Activated T-helper 2 cell treated with anti-CD3 and anti-CD28 coated beads, Interferon-gamma antibody, Interleukin-2, Interleukin-4, amounts not matched to agents 10 μg/mL and 5 μg/mL and 100 μg/mL, durations not matched to agents 14 hours and 24 hours and 36 hours (primary cell): ENCODE measurements at regions not wholly inside any gene's neighbourhood (a gene's known extent, or its start where the extent isn't known, plus 50 kb on each side); places are given as distances from the start of the nearest gene placed in this dataset.

Experiments
- DNase-seq: peaks from one replicate; pipeline ENCODE4 v3.0.0; 2021; ENCODE audit warnings: low spot score
- H3K27ac Mint-ChIP-seq: one replicate; pipeline ENCODE4 v1.8.0; 2021; ENCODE audit warnings: mixed read lengths
- H3K27me3 Mint-ChIP-seq: one replicate; pipeline ENCODE4 v1.8.0; 2021; ENCODE audit warnings: low read depth, mixed read lengths
- H3K36me3 Mint-ChIP-seq: one replicate; pipeline ENCODE4 v1.8.0; 2021; ENCODE audit warnings: low read depth, mixed read lengths
- H3K4me1 Mint-ChIP-seq: one replicate; pipeline ENCODE4 v1.8.0; 2021; ENCODE audit warnings: low read depth, mixed read lengths
- H3K4me3 Mint-ChIP-seq: one replicate; pipeline ENCODE4 v1.8.0; 2021; ENCODE audit warnings: low read depth, mild to moderate bottlenecking, moderate library complexity, mixed read lengths
- H3K9me3 Mint-ChIP-seq: one replicate; pipeline ENCODE4 v1.8.0; 2021; ENCODE audit warnings: mixed read lengths
- intact Hi-C: fragments of 100-400 bp; cut with micrococcal nuclease; formaldehyde crosslinking; loops from one replicate; pipeline ENCODE4 v1.15.1; 2023

DNA sequence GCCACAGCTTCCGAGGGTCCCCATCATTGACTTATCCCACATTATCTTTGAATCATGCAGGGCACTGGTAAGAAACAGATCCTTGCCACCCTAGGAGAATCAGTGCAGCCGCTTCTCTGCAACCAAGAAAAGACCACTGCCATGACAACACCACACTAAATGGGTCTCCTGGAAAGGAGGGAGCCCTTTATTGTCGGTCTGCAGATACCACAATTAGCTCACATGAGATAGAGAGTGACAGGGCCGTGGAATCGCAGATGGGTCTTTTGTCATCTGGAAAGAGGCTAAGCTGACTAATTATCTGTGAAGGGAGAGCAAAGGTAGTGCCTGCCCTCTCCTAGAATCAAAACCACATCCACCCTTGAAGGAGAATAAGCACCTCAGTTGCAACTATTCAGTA lies 178.3 kb upstream of the MYO16 start:
- intact Hi-C loops: no loop called here
- Mint-ChIP-seq H3K4me3 (no peak overlapping the region), H3K27ac (no peak overlapping the region), H3K36me3 (no peaks in the 10 kb centered on the region), H3K9me3 (no peaks in the 10 kb centered on the region), H3K4me1 (no peaks in the 10 kb centered on the region), H3K27me3 (no peaks in the 10 kb centered on the region)
- no peak for DNase-seq

DNA sequence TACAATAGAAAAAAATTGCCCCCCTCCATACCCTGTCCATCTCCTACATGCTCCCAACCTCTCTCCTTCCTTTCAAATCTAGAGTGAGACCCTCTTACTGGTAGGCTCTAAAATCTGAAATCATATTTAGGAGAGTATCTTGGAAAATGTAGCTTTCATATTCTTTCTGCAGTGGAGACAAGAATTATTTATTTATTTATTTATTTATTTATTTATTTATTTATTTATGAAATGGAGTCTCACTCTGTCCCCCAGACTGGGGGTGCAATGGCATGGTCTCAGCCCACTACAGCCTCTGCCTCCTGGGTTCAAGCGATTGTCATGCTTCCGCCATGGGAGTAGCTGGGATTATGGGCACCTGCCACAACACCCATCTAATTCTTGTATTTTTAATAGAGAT lies 174.1 kb upstream of the MYO16 start:
- DNase-seq: no peak
- no peaks in the 10 kb centered on the region for H3K36me3 Mint-ChIP-seq
- no peaks in the 10 kb centered on the region for H3K4me1 Mint-ChIP-seq
- no peaks in the 10 kb centered on the region for H3K27me3 Mint-ChIP-seq
- H3K27ac Mint-ChIP-seq: no peak overlapping the region
- intact Hi-C loops: no loop called here
- H3K9me3 Mint-ChIP-seq: no peaks in the 10 kb centered on the region
- H3K4me3 Mint-ChIP-seq: no peak overlapping the region

DNA sequence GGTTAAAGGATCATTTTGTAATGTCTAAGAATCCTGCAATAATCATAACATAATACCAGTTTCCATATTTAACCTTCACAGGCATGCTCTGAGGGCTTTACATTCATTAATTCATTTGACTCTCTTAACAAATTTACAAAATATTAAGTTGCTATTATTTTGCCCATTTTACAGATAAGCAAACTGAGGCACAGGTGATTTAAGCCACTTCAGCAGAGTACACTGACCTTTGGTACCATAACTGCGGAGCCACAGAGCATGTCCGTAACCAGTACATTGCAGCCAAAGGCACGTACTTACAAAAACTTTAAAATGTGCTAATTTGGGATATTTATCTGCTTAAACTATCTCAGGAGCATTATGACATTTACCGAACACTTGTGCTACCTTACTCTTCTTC lies 169.4 kb upstream of the MYO16 start:
- Mint-ChIP-seq H3K27ac (no peak overlapping the region), H3K4me1 (no peaks in the 10 kb centered on the region), H3K27me3 (no peaks in the 10 kb centered on the region), H3K36me3 (no peaks in the 10 kb centered on the region), H3K9me3 (no peaks in the 10 kb centered on the region), H3K4me3 (no peak overlapping the region)
- DNase-seq: no peak
- intact Hi-C loops: no loop called here

DNA sequence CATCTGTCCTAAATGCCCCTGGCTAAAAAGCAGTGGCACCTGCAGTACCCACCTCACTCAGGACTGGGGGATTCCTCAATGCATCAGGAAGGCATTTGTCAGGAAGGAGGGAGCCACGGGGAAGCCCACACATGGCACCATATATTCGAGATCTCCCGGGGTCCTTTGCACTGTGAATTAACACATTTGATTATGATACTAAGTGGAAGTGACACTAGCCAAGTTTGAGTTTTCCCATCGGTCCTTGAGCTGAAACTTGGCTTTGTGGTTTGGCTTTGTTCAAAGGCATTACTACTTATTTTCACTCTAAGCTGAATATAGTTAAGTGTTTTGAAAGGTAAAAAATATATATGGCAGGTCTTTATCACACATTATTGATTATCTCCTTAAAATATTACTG lies 168.7 kb upstream of the MYO16 start:
- intact Hi-C loops: no loop called here
- Mint-ChIP-seq H3K36me3 (no peaks in the 10 kb centered on the region), H3K9me3 (no peaks in the 10 kb centered on the region), H3K27me3 (no peaks in the 10 kb centered on the region), H3K27ac (no peak overlapping the region), H3K4me1 (no peaks in the 10 kb centered on the region), H3K4me3 (no peak overlapping the region)
- no peak for DNase-seq

DNA sequence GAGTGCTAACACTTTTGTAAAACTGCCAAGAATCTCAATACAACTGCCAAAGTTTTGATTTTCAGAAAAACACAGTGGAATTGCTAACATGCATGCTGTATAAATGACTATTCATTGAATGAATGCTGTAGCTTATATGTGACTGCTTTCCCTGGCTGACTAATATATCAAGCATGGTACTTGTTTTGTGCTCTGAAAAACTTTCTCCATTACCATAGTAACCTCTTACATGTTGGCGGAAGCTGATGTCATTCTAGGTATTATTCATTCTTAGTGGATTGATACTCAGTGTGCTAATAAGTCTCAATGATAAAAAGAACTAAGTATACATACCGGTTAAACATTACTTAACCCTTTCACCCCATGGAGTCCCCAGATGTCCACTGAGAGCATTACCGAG lies 166.1 kb upstream of the MYO16 start:
- intact Hi-C loops: no loop called here
- Mint-ChIP-seq H3K36me3 (no peaks in the 10 kb centered on the region), H3K9me3 (no peaks in the 10 kb centered on the region)

DNA sequence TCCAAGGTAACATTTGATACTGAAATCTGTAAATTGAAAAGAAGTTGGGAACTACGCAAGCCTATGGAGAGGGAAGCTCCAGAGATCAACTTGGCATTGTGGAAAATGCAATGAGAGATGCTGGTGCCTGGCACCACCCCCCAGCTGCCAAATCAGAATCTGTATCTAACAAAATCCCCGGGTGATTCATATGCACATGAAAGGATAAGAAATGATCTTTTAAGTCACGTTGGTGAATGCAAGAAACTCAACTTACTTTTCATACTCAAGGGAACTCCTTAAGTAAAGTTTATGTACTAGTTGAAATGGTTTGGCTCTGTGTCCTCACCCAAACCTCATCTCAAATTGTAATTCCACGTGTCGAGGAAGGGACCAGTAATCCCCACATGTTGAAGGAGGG lies 158.5 kb upstream of the MYO16 start:
- H3K27me3 Mint-ChIP-seq: no peaks in the 10 kb centered on the region
- H3K27ac Mint-ChIP-seq: no peak overlapping the region
- no peak for DNase-seq
- H3K4me3 Mint-ChIP-seq: no peak overlapping the region
- no peaks in the 10 kb centered on the region for H3K36me3 Mint-ChIP-seq
- intact Hi-C loops: no loop called here
- no peaks in the 10 kb centered on the region for H3K9me3 Mint-ChIP-seq
- H3K4me1 Mint-ChIP-seq: no peaks in the 10 kb centered on the region

More for the DNA sequence above, 166.1 kb upstream of the MYO16 start:
- Mint-ChIP-seq H3K27ac (no peak overlapping the region), H3K4me3 (no peak overlapping the region), H3K4me1 (no peaks in the 10 kb centered on the region), H3K27me3 (no peaks in the 10 kb centered on the region)
- DNase-seq: no peak

DNA sequence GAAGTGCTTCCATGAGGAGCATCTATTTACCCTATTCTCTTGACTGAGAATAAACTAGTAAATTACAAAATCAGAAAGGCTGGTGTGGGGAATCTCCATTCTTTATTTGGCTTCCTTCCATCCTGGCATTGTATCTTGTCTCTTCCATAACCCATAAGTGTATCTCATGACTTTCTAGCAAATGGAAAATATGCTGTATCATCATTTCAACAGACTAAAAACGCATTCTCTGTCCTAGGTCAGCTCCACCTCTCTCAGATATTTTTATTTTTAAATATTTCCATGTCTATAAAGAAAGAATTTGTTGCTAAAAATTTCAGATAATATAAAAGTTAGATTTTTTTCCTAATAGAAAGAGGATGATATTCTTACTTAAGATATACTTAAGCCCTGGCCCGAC lies 154.2 kb upstream of the MYO16 start:
- Mint-ChIP-seq H3K27me3 (no peaks in the 10 kb centered on the region), H3K27ac (no peak overlapping the region), H3K4me1 (no peaks in the 10 kb centered on the region), H3K36me3 (no peaks in the 10 kb centered on the region), H3K4me3 (no peak overlapping the region), H3K9me3 (no peaks in the 10 kb centered on the region)
- intact Hi-C loops: no loop called here
- DNase-seq: no peak

DNA sequence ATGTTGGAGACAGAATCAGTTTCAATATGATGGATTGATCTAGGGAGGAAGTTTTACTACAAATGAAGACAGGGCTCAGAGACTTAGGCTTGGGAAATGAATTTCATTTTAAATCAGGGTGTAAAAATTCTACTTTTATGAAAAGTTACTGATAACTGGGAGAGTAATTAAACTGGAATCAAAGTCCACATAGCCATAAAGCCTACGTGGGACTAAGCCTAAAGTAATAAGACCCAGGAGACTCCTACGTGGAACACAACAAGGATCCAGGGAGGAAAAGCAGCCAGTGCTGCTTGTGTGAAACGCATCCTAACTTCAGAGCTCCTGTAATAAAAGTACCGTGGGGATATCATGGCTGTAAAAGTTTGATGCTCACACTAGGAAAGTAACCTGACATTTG lies 152.0 kb upstream of the MYO16 start:
- H3K27me3 Mint-ChIP-seq: no peaks in the 10 kb centered on the region
- intact Hi-C loops: no loop called here
- H3K9me3 Mint-ChIP-seq: no peaks in the 10 kb centered on the region
- DNase-seq: no peak
- H3K4me1 Mint-ChIP-seq: no peaks in the 10 kb centered on the region
- H3K4me3 Mint-ChIP-seq: no peak overlapping the region
- no peak overlapping the region for H3K27ac Mint-ChIP-seq
- H3K36me3 Mint-ChIP-seq: no peaks in the 10 kb centered on the region

DNA sequence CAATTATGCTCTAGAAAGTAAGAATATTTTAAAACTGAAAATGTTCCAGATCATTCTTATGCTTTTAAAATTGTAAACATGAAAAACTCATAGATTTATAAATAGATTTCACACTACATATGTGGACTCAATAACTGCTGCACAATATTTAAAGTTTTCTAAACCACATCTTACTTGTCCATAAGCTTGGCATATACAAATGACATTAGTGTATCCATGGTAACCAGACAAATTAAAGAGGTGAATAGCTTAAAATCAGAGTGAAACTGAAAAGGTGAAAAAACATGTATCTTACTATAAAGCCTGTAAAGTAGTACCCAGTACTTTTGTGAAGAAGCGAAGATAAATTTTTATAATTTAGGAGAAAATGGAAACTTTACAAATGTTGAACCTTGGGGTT lies 151.2 kb upstream of the MYO16 start:
- H3K36me3 Mint-ChIP-seq: no peaks in the 10 kb centered on the region
- H3K4me3 Mint-ChIP-seq: no peak overlapping the region
- no peak overlapping the region for H3K27ac Mint-ChIP-seq
- no peaks in the 10 kb centered on the region for H3K4me1 Mint-ChIP-seq
- H3K9me3 Mint-ChIP-seq: no peaks in the 10 kb centered on the region
- DNase-seq: no peak
- intact Hi-C loops: no loop called here
- no peaks in the 10 kb centered on the region for H3K27me3 Mint-ChIP-seq

DNA sequence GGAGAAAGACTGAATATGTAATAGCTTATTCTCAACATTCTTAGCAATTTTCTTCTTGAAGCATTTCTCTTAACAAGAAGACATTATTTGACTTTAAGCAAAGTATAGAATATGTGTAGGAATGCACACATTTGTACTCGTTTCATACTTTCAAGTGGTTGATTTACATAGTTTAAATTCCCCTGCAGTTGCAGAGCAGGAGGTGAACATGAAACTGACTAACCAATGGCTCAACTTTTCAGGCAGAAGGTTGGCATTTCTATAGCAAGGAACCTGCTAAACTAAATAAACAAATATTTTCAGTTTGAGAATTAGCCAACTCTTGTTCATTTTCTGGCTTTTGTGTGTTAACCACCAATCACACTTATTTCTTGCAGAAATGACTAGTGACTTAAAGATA lies 145.4 kb upstream of the MYO16 start:
- H3K4me1 Mint-ChIP-seq: no peaks in the 10 kb centered on the region
- no peak overlapping the region for H3K27ac Mint-ChIP-seq
- H3K4me3 Mint-ChIP-seq: no peak overlapping the region
- no peaks in the 10 kb centered on the region for H3K27me3 Mint-ChIP-seq
- H3K36me3 Mint-ChIP-seq: no peaks in the 10 kb centered on the region
- intact Hi-C loops: no loop called here
- no peak for DNase-seq
- H3K9me3 Mint-ChIP-seq: no peaks in the 10 kb centered on the region

DNA sequence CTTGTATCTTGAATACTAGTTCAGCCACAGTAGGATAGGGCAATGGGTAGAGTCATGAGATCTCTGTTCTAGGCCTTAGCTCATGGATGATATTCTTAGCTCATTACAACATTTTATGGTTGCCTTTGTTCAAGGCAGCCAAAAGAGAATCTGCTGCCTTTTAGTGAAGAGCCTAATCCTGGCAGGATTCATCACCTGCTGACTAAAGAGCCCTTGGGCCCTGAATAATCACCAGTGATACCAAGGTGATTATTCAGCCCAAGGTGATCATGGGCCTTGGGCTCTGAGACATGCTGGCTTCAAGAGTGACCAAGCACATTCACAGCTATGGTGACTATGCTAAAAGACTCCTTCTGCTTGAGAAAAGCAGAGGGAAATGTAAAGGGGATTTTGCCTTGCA lies 143.3 kb upstream of the MYO16 start:
- no peak overlapping the region for H3K27ac Mint-ChIP-seq
- H3K27me3 Mint-ChIP-seq: peaks cover 3% of the 10 kb centered on the region
- H3K36me3 Mint-ChIP-seq: no peaks in the 10 kb centered on the region
- intact Hi-C loops: no loop called here
- no peaks in the 10 kb centered on the region for H3K9me3 Mint-ChIP-seq
- DNase-seq: no peak
- no peaks in the 10 kb centered on the region for H3K4me1 Mint-ChIP-seq
- no peak overlapping the region for H3K4me3 Mint-ChIP-seq

DNA sequence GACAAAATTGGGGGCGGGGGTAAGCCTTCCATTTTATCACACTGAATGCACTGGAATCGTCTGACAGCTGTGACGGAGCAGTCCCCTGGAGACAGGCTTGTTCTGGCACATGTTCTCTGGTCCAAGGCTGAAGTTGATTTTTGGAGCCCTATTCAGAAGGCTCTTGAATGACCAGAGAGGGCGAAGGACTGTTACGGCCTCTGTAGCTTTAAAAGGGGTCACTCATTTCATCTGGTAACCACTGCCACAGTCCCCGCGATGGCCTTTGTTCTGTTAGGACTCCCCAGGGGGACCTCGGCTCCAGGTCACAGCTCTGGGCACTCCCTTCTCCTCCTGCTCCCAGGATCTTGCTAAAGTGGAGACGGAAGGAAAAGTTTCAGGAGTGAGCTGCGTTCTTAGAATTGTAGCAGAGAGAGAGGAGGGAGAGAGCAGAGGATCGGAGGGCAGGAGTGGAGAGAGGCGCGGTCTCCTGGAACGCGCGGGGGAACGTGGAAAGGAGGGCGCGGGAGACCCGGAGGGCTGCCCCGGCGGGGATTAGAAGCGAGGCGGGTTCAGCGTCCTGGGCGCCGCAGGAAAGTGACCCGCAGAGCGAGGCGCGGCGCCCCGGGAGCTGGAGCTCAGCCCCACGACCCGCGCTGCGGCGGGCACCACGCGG lies 134.3 kb upstream of the MYO16 start:
- no peak for DNase-seq
- Mint-ChIP-seq H3K36me3 (no peaks in the 10 kb centered on the region), H3K9me3 (no peaks in the 10 kb centered on the region), H3K27me3 (peaks cover 32% of the 10 kb centered on the region), H3K4me1 (peaks cover 2% of the 10 kb centered on the region), H3K4me3 (no peak overlapping the region), H3K27ac (no peak overlapping the region)
- intact Hi-C loops: no loop called here

DNA sequence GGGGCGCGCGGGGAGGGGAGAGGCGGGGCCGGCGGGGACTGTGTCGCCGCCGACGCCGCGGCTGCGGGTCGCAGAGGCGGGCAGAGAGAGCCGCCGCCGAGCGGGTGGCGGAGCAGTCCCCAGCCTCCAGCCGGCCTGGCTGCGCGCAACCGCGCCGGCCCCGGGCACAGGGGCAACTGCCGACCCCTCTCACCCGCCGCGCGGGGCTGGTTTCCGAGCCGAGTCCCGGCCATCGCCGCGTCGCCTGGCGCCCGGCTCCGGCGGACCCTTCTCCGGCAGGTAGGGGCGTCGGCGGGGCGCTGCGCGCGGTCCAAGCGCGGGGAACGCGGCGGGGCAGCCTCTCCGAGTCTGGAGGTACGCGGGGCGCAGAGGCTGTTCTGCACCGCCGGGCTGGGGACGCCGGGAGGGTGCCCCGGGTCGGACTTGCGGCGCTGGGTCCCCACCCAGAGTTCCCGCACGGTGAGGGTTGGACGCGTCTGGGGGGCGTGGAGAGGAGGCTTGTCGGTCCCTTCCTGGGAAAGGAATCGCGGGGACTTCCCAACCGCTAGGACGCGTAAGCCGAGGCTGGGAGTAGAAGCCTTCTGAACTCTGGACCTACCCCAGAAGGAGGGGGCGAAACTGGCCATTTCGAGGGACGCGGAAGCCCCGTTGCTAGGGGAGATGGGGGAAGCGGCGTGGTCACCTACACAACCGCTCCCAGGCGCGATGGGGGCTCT lies 133.6 kb upstream of the MYO16 start:
- peaks cover 31% of the 10 kb centered on the region for H3K27me3 Mint-ChIP-seq
- H3K9me3 Mint-ChIP-seq: no peaks in the 10 kb centered on the region
- no peak overlapping the region for H3K4me3 Mint-ChIP-seq
- no peaks in the 10 kb centered on the region for H3K36me3 Mint-ChIP-seq
- no peak for DNase-seq
- peaks cover 2% of the 10 kb centered on the region for H3K4me1 Mint-ChIP-seq
- no peak overlapping the region for H3K27ac Mint-ChIP-seq
- intact Hi-C loops: no loop called here
